GM23248 (cell line): ENCODE measurements at regions not wholly inside any gene's neighbourhood (a gene's known extent, or its start where the extent isn't known, plus 50 kb on each side); places are given as distances from the start of the nearest gene placed in this dataset.

Experiments used
- EZH2 ChIP-seq: fragments of 200-600 bp; sonication (generic); IDR thresholded peaks from 2 replicates; pipeline ENCODE4 v1.6.1; 2018; ENCODE audit warnings: antibody characterized with exemption, mild to moderate bottlenecking; ENCODE audit not compliant: insufficient read depth, poor library complexity, severe bottlenecking
- EZH2phosphoT487 ChIP-seq: fragments of 200-600 bp; sonication (generic); IDR thresholded peaks from 2 replicates; pipeline ENCODE4 v1.6.1; 2018; ENCODE audit warnings: antibody characterized with exemption, moderate library complexity, mild to moderate bottlenecking, low read depth; ENCODE audit not compliant: insufficient read depth

DNA sequence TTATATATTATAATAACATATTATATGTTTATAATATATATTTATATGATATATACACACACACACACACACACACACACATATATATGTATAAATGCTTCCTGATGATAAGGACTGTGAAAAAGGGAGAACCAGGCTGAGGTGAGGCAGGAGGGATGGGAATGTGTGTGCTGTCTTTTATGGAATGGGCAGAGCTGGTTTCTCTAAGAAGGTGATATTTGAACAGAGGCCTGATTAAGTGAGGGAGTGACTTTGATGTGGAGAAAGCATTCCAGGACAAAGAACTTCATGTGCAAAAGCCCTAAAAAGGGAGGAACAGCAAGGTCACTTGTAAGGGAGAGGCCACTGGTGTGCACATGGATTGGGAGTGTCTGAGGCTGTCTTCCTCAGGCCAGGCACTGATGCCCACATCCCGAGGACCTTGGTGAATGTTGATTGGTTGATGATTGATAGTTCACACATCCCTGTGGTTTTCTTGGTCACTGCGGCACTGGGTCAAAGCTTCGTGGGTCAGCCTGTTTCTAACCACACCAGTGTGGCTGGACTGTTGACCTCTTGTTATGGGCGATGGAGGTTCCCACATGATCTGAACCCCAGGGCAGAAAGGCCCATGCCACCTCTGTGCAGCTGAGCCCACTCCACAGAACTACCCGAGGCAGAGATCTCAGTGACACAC, 196.9 kb downstream of the MYCN start:
- no peak for TF ChIP-seq EZH2
- no peak for TF ChIP-seq EZH2phosphoT487
